Epithelial cell of esophagus (primary cell): ENCODE measurements at regions not wholly inside any gene's neighbourhood (a gene's known extent, or its start where the extent isn't known, plus 50 kb on each side); places are given as distances from the start of the nearest gene placed in this dataset.

ENCODE experiments used
- DNase-seq: peaks from one replicate; pipeline ENCODE4 v3.0.0; 2010; ENCODE audit warnings: low read depth
- H3K4me3 ChIP-seq: 2 replicates; pipeline ENCODE4 v1.5.1; 2011; ENCODE audit warnings: mild to moderate bottlenecking, low read length, control low read depth
- CTCF ChIP-seq: IDR thresholded peaks from 2 replicates; pipeline ENCODE4 v1.5.1; 2011; ENCODE audit warnings: low read depth, mild to moderate bottlenecking, low read length, control low read depth, inconsistent platforms; ENCODE audit not compliant: insufficient read depth; ENCODE audit errors: missing control alignments

GRCh38 chr4:121228848-121229247, 64.7 kb upstream of the TNIP3 start:
- no peak for DNase-seq
- H3K4me3 ChIP-seq = no peak overlapping the region
- TF ChIP-seq CTCF = no peak

- TF ChIP-seq CTCF = peak; percentile 19
- no peak overlapping the region for H3K4me3 ChIP-seq
- DNase-seq = no peak
Observed at GRCh38 chr4:121227341-121227792, 63.2 kb upstream of the TNIP3 start.

GRCh38 chr4:121226362-121226761, 62.2 kb upstream of the TNIP3 start:
- peak; percentile 54 for DNase-seq
- TF ChIP-seq CTCF = no peak
- no peak overlapping the region for H3K4me3 ChIP-seq

GRCh38 chr4:121221608-121222007, 57.5 kb upstream of the TNIP3 start:
- no peak for DNase-seq
- TF ChIP-seq CTCF = no peak
- no peak overlapping the region for H3K4me3 ChIP-seq

GRCh38 chr4:121221201-121221600, 57.1 kb upstream of the TNIP3 start:
- no peak for TF ChIP-seq CTCF
- no peak overlapping the region for H3K4me3 ChIP-seq
- DNase-seq = no peak

GRCh38 chr4:121220698-121221097, 56.6 kb upstream of the TNIP3 start:
- H3K4me3 ChIP-seq = no peak overlapping the region
- DNase-seq = no peak
- TF ChIP-seq CTCF = no peak

- DNase-seq = no peak
- no peak overlapping the region for H3K4me3 ChIP-seq
- TF ChIP-seq CTCF = no peak
Observed at GRCh38 chr4:121219227-121219626, 55.1 kb upstream of the TNIP3 start.
